ENCODE measurements at regions not wholly inside any gene's neighbourhood (a gene's known extent, or its start where the extent isn't known, plus 50 kb on each side); places are given as distances from the start of the nearest gene placed in this dataset.

DNA sequence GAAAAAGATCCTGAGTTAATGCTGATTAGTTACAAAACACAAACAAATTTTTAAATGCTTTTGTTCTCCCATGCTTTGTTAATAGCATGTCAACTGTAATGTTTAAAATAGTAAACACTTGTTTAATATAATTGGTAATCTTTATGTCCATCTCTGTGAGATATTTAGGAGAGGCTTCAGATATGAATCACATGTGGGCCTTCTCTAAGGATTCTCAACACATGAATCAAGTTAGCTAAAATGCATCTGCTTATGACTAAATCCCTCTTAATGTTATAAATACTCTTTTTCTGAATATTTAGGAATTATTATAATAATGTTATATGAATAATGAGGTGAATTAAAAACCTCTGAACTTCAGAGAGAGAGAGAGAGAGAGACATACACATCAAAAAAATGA lies 345.9 kb upstream of the MANEA start:
- DNase-seq, result no peak
- Histone ChIP-seq H3K4me3 (ENCODE audit: low read depth, low read length) (no peak overlapping the region), H3K36me3 (no peaks in the 10 kb centered on the region), H3K27me3 (no peaks in the 10 kb centered on the region), H3K4me1 (peaks cover 24% of the 10 kb centered on the region), H3K9me3 (no peaks in the 10 kb centered on the region)
- TF ChIP-seq, protein P1, sequence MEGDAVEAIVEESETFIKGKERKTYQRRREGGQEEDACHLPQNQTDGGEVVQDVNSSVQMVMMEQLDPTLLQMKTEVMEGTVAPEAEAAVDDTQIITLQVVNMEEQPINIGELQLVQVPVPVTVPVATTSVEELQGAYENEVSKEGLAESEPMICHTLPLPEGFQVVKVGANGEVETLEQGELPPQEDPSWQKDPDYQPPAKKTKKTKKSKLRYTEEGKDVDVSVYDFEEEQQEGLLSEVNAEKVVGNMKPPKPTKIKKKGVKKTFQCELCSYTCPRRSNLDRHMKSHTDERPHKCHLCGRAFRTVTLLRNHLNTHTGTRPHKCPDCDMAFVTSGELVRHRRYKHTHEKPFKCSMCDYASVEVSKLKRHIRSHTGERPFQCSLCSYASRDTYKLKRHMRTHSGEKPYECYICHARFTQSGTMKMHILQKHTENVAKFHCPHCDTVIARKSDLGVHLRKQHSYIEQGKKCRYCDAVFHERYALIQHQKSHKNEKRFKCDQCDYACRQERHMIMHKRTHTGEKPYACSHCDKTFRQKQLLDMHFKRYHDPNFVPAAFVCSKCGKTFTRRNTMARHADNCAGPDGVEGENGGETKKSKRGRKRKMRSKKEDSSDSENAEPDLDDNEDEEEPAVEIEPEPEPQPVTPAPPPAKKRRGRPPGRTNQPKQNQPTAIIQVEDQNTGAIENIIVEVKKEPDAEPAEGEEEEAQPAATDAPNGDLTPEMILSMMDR (IDR thresholded peaks at IDR 0.05; ENCODE audit: low read depth, low read length), result no peak

DNA sequence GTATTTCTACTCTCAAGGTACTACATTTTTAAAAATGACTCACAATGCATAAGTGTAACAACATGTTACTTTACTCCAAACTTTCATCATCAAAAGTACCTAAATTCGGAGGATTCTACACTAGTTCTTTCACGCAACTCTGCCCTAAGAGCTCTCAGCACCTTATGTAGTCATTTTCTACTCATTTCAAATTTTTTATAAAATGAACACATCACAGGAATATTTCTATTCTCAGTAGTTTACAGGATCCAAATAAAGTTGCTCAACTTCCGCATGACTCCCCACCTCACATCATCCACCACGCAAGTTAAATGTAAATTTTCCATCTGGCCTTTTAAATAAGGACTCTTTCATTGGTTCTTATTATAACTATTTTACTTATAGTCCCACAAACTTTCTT lies 344.9 kb upstream of the MANEA start:
- TF ChIP-seq, protein P1 (IDR thresholded peaks at IDR 0.05; ENCODE audit: low read depth, low read length), result no peak
- no peaks in the 10 kb centered on the region for H3K36me3 ChIP-seq
- no peak overlapping the region for H3K4me3 ChIP-seq (ENCODE audit: low read depth, low read length)
- H3K4me1 ChIP-seq, result peaks cover 20% of the 10 kb centered on the region
- DNase-seq, result no peak
- H3K9me3 ChIP-seq, result no peaks in the 10 kb centered on the region
- no peaks in the 10 kb centered on the region for H3K27me3 ChIP-seq

DNA sequence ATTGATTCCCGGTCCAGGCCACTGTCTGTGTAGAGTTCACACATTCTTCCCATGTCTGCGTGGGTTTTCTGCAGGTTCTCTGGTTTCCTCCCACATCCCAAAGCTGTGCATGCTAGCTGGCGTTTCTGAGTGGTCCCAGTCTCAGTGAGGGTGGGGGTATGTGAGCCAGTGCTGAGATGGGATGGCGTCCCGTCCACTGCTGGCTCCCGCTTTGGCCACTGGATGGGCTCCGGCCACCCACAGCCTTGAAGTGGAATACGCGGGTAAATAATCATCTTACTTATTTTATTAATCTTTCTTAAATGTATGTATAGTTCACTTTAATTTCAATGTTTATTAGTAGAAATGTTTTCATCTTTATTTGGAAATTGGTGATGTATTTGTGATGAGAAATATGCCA lies 343.5 kb upstream of the MANEA start:
- H3K36me3 ChIP-seq, result no peaks in the 10 kb centered on the region
- peaks cover 22% of the 10 kb centered on the region for H3K4me1 ChIP-seq
- H3K9me3 ChIP-seq, result no peaks in the 10 kb centered on the region
- TF ChIP-seq, protein P1 (IDR thresholded peaks at IDR 0.05; ENCODE audit: low read depth, low read length), result no peak
- H3K27me3 ChIP-seq, result no peaks in the 10 kb centered on the region
- DNase-seq, result no peak
- no peak overlapping the region for H3K4me3 ChIP-seq (ENCODE audit: low read depth, low read length)

DNA sequence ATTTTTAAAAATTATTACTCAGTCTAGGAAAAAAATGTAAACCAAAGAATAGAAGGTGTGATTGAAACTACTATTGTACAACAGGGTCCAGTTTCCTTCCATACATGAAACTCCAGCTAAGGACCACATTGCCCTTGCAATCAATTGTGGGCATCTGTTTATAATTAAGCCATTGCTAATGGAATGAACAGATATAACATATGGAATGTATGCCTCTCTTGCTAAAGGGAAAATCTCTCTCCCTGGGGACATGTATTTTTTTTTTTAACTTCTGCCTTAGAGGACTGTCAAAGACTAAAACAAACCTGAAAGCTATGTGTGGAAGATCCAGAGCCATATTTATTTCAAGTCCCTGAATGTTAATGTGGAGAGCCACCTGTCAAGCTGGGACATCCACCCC lies 336.8 kb upstream of the MANEA start:
- TF ChIP-seq, protein P1 (IDR thresholded peaks at IDR 0.05; ENCODE audit: low read depth, low read length), result no peak
- H3K9me3 ChIP-seq, result no peaks in the 10 kb centered on the region
- no peaks in the 10 kb centered on the region for H3K36me3 ChIP-seq
- H3K4me1 ChIP-seq, result peaks cover 27% of the 10 kb centered on the region
- peak; percentile 37 for DNase-seq
- H3K4me3 ChIP-seq (ENCODE audit: low read depth, low read length), result no peak overlapping the region
- no peaks in the 10 kb centered on the region for H3K27me3 ChIP-seq

DNA sequence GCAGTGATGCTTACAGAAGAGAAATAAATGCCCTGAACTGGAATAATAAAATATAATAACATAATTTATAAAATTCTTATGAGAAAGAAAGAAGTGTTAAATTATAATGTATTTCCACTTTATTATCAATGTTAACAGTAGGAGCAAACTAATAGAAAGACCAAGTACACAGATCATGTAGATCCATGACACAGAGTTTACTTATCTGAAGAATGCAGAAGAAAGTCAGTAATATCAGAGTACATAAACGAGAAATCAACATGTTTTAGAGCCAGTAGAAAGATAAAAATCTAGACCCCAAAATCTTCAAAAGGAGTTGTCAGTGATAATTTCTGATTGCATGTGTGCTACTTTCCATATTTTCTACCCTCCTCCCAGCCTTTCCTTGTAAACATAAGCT lies 334.8 kb upstream of the MANEA start:
- Histone ChIP-seq H3K4me3 (ENCODE audit: low read depth, low read length) (no peak overlapping the region), H3K36me3 (no peaks in the 10 kb centered on the region), H3K4me1 (peaks cover 24% of the 10 kb centered on the region), H3K9me3 (no peaks in the 10 kb centered on the region), H3K27me3 (no peaks in the 10 kb centered on the region)
- TF ChIP-seq, protein P1 (IDR thresholded peaks at IDR 0.05; ENCODE audit: low read depth, low read length), result no peak
- DNase-seq, result no peak

DNA sequence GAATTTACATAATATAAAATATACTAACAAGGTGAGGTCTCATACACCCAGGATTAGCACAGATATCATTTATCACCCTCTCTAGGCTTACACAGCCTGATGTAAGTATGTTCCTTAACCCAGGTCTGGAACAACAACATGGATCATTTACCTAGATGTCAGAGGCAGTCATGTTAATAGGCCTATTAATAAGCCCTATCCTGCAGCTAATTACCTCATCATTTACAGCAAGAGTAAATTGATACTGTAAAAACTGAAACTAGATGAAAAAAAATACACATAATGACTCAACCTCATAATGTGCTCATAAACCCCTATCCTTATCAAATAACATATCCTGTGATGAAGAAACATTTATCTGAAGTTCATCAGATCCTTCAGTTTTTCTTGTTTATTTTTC lies 334.3 kb upstream of the MANEA start:
- Histone ChIP-seq H3K4me3 (ENCODE audit: low read depth, low read length) (no peak overlapping the region), H3K27me3 (no peaks in the 10 kb centered on the region), H3K9me3 (no peaks in the 10 kb centered on the region), H3K4me1 (peaks cover 20% of the 10 kb centered on the region), H3K36me3 (no peaks in the 10 kb centered on the region)
- TF ChIP-seq, protein P1 (IDR thresholded peaks at IDR 0.05; ENCODE audit: low read depth, low read length), result no peak
- no peak for DNase-seq

Data from BE2C (cell line).